Sigmoid colon (tissue), 3 donors: ENCODE measurements at regions not wholly inside any gene's neighbourhood (a gene's known extent, or its start where the extent isn't known, plus 50 kb on each side); places are given as distances from the start of the nearest gene placed in this dataset.

Experiments
- POLR2A ChIP-seq, 2 donors: fragments of 450-650 bp; IDR thresholded peaks; one replicate each; pipeline ENCODE4 v1.6.1; 2016; ENCODE audit warnings: antibody characterized with exemption in 2 of 2, mild to moderate bottlenecking in 2 of 2, moderate library complexity in 2 of 2
- TF ChIP-seq, protein P1 (sequence below), 4 experiments: fragments of 450-650 bp in 3 of 4; fragments of 200-600 bp in 1 of 4; IDR thresholded peaks; one replicate each; pipeline ENCODE4 v1.5.1; 2016 to 2019; ENCODE audit warnings: antibody characterized with exemption in 4 of 4, mild to moderate bottlenecking in 3 of 4, moderate library complexity in 2 of 4

DNA sequence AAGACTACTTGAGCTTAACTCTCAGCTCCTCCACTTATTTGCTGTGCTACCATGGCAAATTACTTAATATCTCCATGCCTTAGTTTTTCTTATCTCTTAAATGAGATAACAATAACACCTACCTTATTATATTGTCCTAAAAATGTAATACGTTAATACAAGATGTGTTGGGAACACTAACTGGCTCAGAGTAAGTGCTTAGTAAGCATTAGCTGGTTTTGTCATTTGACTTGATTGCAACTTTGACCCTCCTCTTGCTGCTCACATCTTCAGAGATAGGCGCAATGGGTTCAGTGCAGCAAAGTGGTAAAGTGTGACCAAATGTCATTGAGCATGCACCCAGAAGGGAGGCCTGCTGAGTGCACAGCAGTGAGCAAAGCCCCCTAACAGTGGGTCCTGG, 294.5 kb upstream of the CLNK start:
- TF ChIP-seq, protein P1, sequence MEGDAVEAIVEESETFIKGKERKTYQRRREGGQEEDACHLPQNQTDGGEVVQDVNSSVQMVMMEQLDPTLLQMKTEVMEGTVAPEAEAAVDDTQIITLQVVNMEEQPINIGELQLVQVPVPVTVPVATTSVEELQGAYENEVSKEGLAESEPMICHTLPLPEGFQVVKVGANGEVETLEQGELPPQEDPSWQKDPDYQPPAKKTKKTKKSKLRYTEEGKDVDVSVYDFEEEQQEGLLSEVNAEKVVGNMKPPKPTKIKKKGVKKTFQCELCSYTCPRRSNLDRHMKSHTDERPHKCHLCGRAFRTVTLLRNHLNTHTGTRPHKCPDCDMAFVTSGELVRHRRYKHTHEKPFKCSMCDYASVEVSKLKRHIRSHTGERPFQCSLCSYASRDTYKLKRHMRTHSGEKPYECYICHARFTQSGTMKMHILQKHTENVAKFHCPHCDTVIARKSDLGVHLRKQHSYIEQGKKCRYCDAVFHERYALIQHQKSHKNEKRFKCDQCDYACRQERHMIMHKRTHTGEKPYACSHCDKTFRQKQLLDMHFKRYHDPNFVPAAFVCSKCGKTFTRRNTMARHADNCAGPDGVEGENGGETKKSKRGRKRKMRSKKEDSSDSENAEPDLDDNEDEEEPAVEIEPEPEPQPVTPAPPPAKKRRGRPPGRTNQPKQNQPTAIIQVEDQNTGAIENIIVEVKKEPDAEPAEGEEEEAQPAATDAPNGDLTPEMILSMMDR (IDR thresholded peaks at IDR 0.05): no peak
- no peak for TF ChIP-seq POLR2A (IDR thresholded peaks at IDR 0.05)
